CD4-positive, alpha-beta T cell treated with Interleukin-21 for 1 hour (primary cell): ENCODE measurements at regions not wholly inside any gene's neighbourhood (a gene's known extent, or its start where the extent isn't known, plus 50 kb on each side); places are given as distances from the start of the nearest gene placed in this dataset.
"Not testable (repeated sequence)": the region's sequence is repeated elsewhere in the genome, so short reads cannot be mapped to it uniquely, and the experiment has no call there.

Source experiments
- DNase-seq: peaks from one replicate; pipeline ENCODE4 v3.0.0-alpha.2; 2020

- no peak for DNase-seq
Measured at GRCh38 chr4:85018983-85019382, 52.5 kb upstream of the WDFY3 start.

DNA sequence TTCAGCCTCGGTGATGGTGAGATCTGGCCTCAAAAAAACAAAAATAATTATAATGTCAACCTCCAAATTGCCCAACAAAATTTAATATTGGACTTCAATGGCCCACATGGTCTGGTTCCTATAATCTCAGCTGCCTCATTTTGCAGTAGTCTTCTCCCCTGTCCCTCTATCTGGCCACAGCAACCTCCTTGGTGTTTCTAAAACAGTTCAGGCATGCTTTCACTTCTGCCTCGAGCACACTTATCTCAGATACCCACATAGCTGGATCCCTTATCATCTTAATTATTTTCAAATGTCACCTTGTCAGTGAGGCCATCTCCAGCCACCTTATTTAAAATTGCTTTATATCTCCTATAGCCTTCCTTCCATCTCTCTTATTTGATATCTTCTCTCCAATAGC is 52.9 kb upstream of the WDFY3 start:
- DNase-seq, result no peak

DNA sequence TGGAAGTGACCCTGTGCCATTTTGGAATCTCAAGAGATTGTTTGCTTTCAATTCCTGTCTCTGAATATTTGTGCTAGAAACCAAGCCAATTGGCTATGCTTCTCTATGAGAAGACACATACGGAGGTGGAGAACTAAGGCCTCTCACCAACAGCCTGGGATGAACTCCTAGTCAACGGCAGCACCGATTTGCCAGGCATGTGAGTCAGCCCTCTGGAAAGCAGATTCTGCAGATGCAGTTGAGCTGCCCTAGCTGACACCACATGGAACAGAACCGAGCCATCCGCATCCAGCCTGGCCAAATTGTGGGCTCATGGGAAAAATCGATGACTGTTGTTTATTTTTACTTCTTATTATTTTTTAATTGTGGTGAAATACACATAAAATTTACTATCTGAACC is 58.2 kb upstream of the WDFY3 start:
- no peak for DNase-seq

DNA sequence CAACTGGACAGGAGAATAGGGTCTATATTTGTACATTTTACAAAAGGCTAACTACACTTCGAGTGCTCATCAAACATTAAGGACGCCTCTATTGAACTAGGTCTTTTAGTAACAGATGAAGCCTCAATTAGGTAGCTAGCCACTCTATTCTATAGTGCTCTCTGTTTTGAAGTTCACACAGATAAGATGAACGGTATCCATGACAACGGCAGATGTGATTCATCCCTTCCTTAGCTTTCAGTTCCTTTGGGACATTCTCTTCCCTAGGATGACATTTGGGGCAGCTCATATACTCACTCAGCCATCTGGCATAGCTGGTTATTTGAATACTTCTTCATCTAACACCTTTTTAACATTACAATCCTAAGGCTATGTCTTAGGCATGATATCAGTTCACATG is 62.4 kb upstream of the WDFY3 start:
- DNase-seq, result no peak

DNA sequence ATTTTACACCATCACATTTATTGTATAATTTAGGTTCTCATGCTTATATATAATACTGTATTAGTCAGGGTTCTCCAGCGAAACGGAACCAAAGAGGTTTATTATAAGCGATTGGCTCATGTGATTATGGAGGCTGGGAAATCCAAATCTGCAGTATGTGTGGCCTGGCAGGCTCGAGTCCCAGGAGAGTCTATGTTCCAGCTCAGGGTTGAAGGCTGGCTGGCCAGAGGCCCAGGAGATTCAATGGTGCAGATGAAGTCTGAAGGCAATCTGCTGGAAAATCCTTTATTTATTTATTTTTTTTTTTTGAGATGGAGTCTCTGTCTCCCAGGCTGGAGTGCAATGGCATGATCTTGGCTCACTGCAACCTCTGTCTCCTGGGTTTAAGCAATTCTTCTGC is 63.0 kb upstream of the WDFY3 start:
- DNase-seq, result no peak

- DNase-seq, result no peak
Measured at GRCh38 chr4:85030156-85030555, 63.7 kb upstream of the WDFY3 start.

DNA sequence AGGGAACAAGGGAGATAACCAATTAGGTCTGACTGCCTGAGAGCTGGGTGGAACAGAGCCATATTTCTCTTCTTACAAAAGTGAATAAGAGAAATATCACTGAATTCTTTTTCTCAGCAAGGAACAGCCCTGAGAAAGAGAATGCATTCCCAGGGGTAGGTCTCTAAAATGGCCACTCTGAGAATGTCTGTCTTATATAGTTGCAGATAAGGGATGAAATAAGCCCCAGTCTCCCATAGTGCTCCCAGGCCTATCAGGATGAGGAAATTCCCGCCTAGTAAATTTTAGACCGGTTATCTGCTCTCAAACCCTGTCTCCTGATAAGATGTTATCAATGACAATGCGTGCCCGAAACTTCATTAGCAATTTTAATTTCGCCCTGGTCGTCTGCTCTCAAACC is 67.3 kb upstream of the WDFY3 start:
- DNase-seq, result not testable (repeated sequence)

GRCh38 chr4:85039526-85039925 is 73.0 kb upstream of the WDFY3 start:
- no peak for DNase-seq

DNA sequence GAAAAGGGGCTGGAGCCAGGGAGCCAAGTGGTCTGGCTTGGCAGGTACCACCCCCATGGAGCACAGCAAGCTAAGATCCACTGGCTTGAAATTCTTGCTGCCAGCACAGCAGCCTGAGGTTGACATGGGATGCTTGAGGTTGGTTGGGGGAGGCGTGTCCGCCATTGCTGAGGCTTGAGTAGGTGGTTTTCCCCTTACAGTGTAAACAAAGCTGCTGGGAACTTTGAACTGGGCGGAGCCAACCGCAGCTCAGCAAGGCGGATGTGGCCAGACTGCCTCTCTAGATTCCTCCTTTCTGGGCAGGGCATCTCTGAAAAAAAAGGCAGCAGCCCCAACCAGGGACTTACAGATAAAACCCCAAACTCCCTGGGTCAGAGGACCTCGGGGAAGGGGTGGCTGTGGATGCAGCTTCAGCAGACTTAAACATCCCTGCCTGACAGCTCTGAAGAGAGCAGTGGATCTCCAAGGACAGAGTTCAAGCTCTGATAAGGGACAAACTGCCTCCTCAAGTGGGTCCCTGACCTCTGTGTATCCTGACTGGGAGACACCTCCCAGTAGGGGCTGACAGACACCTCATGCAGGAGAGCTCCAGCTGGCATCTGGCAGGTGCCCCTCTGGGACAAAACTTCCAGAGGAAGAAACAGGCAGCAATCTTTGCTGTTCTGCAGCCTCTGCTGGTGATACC is 77.5 kb upstream of the WDFY3 start:
- peak; percentile 12 for DNase-seq

DNA sequence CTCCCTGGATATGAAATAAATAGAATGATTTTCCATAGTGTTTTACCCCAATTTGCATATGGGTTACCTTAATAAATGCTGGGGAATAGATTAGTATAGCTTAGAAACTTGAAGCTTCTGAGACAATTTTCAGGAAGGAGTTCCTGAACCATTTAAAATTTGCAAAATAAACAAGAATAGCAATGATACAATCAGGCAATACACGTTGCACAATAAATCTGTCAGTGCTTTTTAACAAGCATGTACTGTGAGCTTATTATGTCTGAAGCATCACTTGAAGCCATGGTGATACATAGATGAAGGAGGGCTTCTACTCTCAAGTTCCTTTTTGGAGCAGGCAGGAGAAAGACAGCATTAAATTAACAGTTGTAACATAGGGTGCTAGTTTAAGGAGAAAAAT is 84.2 kb upstream of the WDFY3 start:
- no peak for DNase-seq

DNA sequence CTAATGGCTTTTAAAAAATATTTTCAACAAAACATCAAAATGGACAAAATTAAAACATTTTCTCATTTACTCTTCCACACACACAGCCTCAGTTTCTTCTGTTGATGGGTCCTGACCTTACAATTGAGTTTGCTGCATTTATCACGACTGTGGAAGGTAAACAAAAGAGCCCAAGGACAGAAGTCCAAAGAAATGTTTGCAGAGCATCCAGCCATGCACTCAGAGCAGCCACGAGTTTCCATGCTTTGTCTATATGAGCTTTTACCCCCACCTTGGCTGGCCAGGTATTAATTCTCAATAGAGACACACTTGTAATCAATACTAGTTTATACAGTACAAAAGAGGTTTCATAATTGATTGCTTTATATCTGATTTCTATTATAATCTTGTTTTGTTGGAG is 85.0 kb upstream of the WDFY3 start:
- DNase-seq, result no peak

DNA sequence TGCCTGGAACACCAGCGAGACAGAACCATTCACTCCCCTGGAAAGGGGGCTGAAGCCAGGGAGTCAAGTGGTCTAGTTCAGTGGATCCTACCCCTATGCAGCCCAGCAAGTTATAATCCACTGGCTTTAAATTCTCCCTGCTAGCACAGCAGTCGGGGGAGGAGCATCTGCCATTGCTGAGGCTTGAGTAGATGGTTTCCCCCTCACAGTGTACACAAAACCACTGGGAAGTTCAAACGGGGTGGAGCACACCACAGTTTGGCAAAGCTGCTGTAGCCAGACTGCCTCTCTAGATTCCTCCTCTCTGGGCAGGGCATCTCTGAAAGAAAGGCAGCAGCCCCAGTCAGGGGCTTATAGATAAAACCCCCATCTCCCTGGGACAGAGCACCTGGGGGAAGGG is 88.4 kb upstream of the WDFY3 start:
- DNase-seq, result not testable (repeated sequence)

GRCh38 chr4:85058551-85058950 is 92.1 kb upstream of the WDFY3 start:
- DNase-seq, result no peak

DNA sequence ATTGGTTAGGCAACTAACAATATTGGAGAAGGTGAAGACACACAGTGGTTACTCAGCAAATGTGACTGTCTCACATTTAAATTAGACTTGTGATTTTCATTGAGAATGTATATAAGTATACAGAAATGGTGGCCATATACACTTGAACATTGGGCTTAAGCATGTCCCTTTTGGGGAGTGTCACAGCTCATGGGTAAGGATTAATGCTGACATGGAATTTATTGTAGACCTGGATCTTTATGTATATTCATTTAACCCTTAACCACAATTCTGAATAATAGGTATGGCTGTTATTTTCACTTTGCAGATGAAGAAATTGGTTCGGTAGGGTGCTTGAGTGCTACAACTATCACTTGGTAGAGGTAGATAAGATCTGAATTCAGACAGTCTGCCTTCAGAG is 95.5 kb upstream of the WDFY3 start:
- no peak for DNase-seq

DNA sequence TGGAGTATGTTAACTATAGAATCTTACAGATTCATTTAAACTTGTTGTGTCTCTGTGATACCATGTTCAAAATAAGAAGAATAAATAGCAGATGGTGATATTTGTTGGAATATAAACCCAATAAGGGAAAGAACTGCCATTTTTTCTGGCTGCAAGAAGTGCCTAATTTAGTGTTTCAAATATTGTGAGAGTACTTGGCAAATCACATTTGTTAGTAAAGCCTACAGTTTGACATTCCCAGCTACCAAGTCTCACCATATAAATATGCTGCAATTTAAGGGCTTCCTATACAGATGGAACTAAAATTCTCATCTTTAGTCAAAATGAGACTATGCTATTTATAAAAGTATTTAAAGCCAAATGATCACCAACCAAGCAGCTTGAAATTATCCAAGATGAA is 96.0 kb upstream of the WDFY3 start:
- DNase-seq, result no peak

DNA sequence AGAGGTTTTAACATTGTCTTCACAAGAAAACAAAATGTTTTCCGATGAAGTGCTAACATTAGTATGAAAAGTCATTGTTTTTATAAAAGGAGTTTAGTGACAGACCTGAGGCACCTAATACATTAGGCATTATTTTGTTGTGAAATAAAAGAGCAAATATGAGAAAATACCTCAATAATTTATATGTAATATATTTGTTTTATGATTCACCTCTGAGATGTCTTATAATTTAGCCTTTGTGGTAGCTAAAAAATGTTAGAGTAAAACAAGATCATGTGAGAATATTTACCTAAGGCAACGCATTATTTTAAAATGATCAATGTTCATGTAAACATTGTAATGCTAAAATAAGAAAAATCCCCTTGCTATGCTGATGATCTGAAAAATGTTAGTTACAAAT is 100.9 kb upstream of the WDFY3 start:
- no peak for DNase-seq

DNA sequence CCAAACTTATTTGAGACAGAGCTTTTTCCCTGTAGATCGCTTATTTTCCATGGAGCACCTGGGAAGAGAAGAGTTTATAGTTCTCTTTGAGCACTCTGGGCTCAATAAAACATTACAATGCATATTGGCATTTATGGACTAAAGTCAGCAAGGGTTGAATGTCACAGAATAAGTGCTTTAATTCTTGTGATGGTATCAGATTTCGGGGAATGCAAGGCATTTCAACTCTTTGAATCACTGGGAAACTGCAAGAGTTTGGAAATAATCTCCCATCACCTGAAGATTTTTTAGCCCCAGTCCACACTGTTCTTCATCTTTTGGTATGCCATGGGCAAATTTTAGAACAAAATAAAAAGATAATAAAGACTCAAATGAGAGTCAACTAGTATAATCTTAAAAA is 111.5 kb upstream of the WDFY3 start:
- no peak for DNase-seq

DNA sequence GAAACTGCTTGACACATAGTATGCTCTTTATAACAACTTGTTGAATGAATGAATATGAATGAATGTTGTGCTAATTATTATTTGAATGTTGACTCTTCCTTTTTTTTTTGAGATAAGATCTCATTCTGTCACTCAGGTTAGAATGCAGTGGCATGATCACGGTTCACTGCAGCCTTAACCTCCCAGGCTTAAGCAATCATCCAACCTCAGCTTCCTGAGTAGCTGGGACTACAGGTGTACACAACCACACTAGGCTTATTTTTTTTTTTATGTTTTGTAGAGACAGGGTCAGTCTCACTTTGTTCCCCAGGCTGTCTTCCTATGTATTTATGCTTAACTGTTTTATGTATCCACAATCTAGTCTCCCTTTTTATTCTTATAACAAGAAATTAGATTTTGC is 114.7 kb upstream of the WDFY3 start:
- no peak for DNase-seq

GRCh38 chr4:85084371-85085094 is 118.0 kb upstream of the WDFY3 start:
- DNase-seq, result peak; percentile 24

- DNase-seq, result no peak
Measured at GRCh38 chr4:85086721-85087120, 120.2 kb upstream of the WDFY3 start.

DNA sequence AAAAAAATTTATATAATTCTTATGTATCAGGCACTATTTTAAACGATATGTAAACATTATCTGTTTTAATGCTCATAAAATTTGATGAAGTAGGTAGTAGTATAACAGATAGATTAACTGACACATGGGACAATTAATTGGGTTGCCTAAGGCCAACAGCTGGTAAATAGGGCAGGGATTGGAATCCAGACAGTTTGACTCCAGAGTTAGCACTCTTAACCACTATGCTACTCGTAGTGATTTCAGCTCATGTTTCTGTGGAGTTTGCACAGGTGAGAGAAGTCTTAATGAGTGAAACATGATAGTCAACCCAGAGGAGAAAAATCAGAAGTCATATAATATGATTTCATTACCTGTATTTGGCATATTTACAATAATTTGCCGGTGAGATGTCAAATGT is 126.0 kb upstream of the WDFY3 start:
- no peak for DNase-seq

DNA sequence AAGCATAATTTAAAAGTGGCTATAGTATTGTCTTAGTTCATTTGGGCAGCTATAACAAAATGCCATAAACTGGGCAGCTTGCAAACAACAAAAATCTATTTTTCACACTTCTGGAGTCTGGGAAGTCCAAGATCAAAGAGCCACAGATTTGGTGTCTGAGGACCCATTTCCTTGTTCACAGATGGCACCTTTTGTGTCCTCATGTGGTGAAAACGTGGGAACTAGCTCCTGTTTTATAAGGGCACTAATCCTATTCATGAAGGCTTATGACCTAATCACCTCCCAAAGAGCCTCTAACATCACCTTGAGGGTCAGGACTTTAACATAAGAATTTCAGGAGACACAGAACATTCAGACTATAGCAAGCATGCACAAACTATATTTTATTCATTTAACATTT is 126.5 kb upstream of the WDFY3 start:
- no peak for DNase-seq

DNA sequence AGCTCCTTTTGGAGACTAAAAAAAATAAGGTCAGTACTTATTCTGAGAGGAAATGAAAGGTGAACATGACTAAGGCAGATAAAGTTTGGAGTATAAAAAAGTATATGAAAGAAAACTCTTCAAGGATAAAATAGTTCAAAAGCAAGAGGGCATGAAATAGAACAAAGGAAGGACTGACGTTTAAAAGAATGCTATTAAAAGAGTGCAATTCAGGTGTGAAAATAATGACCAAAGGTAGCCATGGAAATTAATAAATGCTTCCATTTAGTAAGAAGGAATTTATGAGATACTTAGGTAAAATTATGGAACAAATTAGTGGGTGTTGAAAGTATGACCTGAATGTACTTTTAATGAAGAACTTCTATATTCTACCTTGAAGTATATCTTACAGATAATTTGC is 128.2 kb upstream of the WDFY3 start:
- DNase-seq, result no peak

GRCh38 chr4:85102606-85103005 is 136.1 kb upstream of the WDFY3 start:
- DNase-seq, result no peak

DNA sequence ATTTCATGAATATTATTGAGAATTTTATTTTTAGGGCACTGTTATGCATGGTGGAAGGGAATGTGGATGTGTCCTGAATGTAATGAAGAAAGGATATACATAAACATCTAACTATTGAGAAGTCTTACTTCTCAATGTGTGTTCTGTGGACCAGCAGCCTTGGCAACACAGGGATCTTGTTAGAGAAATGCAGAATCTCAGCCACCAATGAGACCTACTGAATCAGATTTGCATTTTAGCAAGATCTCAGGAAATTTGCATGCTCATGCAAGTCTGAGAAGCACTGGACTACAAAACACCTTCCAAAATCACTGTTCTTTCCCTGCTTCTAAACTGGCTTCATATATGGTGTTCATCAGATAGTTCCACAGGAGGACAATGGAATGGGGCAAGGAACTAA is 139.7 kb upstream of the WDFY3 start:
- no peak for DNase-seq
